ENCODE measurements at regions not wholly inside any gene's neighbourhood (a gene's known extent, or its start where the extent isn't known, plus 50 kb on each side); places are given as distances from the start of the nearest gene placed in this dataset.

DNA sequence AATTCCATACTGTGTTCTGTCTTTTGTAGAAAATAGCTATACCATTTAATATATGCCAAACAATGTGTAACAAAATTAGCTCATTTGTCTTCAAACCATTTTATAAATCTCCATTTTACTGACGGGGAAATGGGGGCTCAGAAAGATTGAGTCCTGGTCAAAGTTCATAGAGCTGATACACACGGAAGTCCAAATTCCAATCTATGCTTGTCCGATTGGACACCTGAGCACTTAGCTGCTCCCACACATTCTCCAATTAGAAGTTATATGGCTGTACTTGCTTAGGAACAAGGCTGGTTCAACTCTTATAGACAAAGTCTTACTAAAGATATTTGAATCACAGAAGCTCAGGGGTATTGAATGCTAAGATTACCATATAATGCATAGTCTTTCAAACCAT, 185.2 kb downstream of the ANKRD50 start:
- no peak overlapping the region for H3K4me3 ChIP-seq (ENCODE audit: low read length)
- H3K9ac ChIP-seq (ENCODE audit: low read length) = no peak overlapping the region
- no peaks in the 10 kb centered on the region for H3K36me3 ChIP-seq (ENCODE audit: control insufficient read depth, insufficient read depth, low read length)
- H3K27me3 ChIP-seq (ENCODE audit: control insufficient read depth, insufficient read depth, low read length) = peaks cover 3% of the 10 kb centered on the region
- no peaks in the 10 kb centered on the region for H3K9me3 ChIP-seq (ENCODE audit: control insufficient read depth, low read length)
- no peaks in the 10 kb centered on the region for H3K4me1 ChIP-seq (ENCODE audit: control insufficient read depth, insufficient read depth, low read length)

DNA sequence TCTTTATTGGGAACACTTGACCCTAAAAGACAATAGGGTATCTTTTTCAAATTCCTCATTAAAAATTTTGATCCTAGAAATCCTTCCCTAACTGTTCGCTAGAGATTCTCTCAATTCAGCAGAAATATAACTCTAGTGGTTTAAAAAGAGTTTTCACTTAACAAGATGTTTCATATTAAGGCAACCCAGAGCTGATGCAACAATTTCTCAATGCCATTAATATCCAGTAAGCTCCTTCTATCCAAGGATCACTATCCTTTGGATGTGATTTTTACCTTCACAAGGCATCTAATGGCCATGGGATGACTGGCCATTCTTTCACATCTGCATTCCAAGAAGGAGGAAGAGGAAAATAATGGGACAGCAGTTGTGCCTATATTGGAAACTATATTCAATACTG, 183.4 kb downstream of the ANKRD50 start:
- H3K4me1 ChIP-seq (ENCODE audit: control insufficient read depth, insufficient read depth, low read length) = no peaks in the 10 kb centered on the region
- peaks cover 3% of the 10 kb centered on the region for H3K27me3 ChIP-seq (ENCODE audit: control insufficient read depth, insufficient read depth, low read length)
- H3K9ac ChIP-seq (ENCODE audit: low read length) = no peak overlapping the region
- H3K4me3 ChIP-seq (ENCODE audit: low read length) = no peak overlapping the region
- no peaks in the 10 kb centered on the region for H3K9me3 ChIP-seq (ENCODE audit: control insufficient read depth, low read length)
- H3K36me3 ChIP-seq (ENCODE audit: control insufficient read depth, insufficient read depth, low read length) = no peaks in the 10 kb centered on the region

DNA sequence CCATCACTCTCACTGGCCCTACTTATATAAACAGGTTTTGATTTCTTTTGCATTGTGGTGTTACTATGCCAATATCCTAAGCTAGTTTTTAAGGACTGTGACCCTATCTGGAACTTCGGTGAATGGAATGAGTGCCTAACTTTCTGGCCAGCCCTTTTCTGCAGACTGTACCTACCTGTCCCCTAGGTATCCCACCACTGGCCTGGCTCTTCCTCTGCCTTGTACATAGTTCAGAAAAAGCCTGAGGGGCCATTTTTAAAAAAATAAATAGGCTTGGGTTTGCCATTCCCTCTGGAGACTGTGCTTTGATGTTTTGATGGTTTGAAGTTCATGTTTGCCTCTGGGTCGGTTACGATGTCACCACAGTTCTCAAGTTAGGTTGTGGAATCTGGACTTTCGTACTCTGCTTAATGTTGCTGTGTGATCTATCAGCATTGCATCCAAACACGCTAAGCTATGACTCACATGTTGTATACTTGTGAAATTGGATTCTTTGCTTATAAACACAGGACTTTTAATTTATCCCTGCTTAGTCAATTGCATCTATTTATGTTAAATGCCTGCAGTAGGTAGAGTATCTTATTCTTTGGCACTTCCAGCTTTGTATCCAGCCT, 182.0 kb downstream of the ANKRD50 start:
- Histone ChIP-seq H3K9ac (ENCODE audit: low read length) (no peak overlapping the region), H3K4me1 (ENCODE audit: control insufficient read depth, insufficient read depth, low read length) (no peaks in the 10 kb centered on the region), H3K36me3 (ENCODE audit: control insufficient read depth, insufficient read depth, low read length) (no peaks in the 10 kb centered on the region)

DNA sequence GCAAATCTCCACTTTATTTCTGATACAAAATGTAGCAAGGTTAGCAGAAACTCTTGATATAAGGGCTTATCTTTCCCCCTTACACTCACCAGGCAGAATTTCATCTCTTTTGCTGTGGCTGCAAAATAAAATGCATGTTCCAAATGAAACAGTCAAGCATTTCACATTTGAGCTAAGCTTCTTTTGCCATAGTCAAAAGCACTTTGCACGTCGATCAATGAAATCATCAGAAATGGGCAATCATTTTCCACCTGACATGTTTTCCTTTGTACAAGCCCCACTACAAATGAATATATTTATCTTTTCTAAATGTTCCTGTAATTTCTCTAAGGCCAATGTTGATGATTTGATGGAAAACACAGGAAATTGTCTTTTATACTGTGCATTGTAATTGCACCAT, 178.4 kb downstream of the ANKRD50 start:
- Histone ChIP-seq H3K9ac (ENCODE audit: low read length) (no peak overlapping the region), H3K9me3 (ENCODE audit: control insufficient read depth, low read length) (no peaks in the 10 kb centered on the region), H3K27me3 (ENCODE audit: control insufficient read depth, insufficient read depth, low read length) (peaks cover 10% of the 10 kb centered on the region), H3K4me3 (ENCODE audit: low read length) (no peak overlapping the region), H3K4me1 (ENCODE audit: control insufficient read depth, insufficient read depth, low read length) (no peaks in the 10 kb centered on the region), H3K36me3 (ENCODE audit: control insufficient read depth, insufficient read depth, low read length) (no peaks in the 10 kb centered on the region)

More for the DNA sequence above, 182.0 kb downstream of the ANKRD50 start:
- Histone ChIP-seq H3K27me3 (ENCODE audit: control insufficient read depth, insufficient read depth, low read length) (peaks cover 10% of the 10 kb centered on the region), H3K9me3 (ENCODE audit: control insufficient read depth, low read length) (no peaks in the 10 kb centered on the region), H3K4me3 (ENCODE audit: low read length) (no peak overlapping the region)

- Histone ChIP-seq H3K9ac (ENCODE audit: low read length) (no peak overlapping the region), H3K4me1 (ENCODE audit: control insufficient read depth, insufficient read depth, low read length) (no peaks in the 10 kb centered on the region), H3K27me3 (ENCODE audit: control insufficient read depth, insufficient read depth, low read length) (peaks cover 9% of the 10 kb centered on the region), H3K36me3 (ENCODE audit: control insufficient read depth, insufficient read depth, low read length) (no peaks in the 10 kb centered on the region), H3K4me3 (ENCODE audit: low read length) (no peak overlapping the region), H3K9me3 (ENCODE audit: control insufficient read depth, low read length) (no peaks in the 10 kb centered on the region)
These were observed 177.5 kb downstream of the ANKRD50 start for GRCh38 chr4:124535003-124535402.

GRCh38 chr4:124536946-124537345, 175.6 kb downstream of the ANKRD50 start:
- no peaks in the 10 kb centered on the region for H3K9me3 ChIP-seq (ENCODE audit: control insufficient read depth, low read length)
- no peaks in the 10 kb centered on the region for H3K36me3 ChIP-seq (ENCODE audit: control insufficient read depth, insufficient read depth, low read length)
- no peaks in the 10 kb centered on the region for H3K4me1 ChIP-seq (ENCODE audit: control insufficient read depth, insufficient read depth, low read length)
- no peak overlapping the region for H3K9ac ChIP-seq (ENCODE audit: low read length)
- no peak overlapping the region for H3K4me3 ChIP-seq (ENCODE audit: low read length)
- peaks cover 7% of the 10 kb centered on the region for H3K27me3 ChIP-seq (ENCODE audit: control insufficient read depth, insufficient read depth, low read length)

DNA sequence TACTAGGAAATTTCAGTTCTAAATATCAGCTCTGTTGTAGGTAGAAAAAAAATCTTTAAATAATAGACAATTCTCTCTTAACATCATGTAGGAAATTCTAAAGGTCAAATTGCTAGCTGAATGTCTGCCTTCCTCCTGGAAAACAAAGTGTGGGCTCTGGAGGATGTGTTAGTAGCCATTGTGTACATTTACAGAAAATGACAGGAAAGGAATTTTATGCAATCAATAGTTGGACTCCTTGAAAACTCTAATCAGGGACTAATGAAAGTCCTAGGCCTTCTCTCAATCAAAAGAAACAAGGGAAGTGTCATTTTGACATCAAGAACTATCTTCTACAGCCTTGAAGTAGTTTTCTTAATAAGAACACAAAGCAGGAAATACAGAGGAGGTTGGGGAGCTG, 174.6 kb downstream of the ANKRD50 start:
- peaks cover 7% of the 10 kb centered on the region for H3K27me3 ChIP-seq (ENCODE audit: control insufficient read depth, insufficient read depth, low read length)
- H3K9ac ChIP-seq (ENCODE audit: low read length) = no peak overlapping the region
- H3K36me3 ChIP-seq (ENCODE audit: control insufficient read depth, insufficient read depth, low read length) = no peaks in the 10 kb centered on the region
- H3K4me1 ChIP-seq (ENCODE audit: control insufficient read depth, insufficient read depth, low read length) = no peaks in the 10 kb centered on the region
- H3K9me3 ChIP-seq (ENCODE audit: control insufficient read depth, low read length) = no peaks in the 10 kb centered on the region
- H3K4me3 ChIP-seq (ENCODE audit: low read length) = no peak overlapping the region

DNA sequence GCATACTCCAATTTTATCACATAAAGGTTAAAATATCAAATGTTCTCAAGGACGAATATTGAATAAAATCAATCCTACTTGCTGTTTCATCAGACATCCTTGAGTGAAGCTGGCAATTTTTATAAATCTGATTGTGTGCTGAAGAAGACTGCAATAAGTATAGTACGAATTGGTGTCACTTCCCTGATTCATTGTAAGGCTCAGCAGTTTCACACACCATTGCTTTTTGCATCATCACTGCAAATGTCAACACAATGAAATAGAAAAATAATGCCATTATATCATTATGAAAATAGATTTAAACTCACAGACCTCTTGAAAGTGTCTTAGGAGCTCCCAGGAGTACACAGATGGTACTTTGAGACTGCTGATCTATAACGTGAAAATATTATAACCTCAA, 172.5 kb downstream of the ANKRD50 start:
- H3K27me3 ChIP-seq (ENCODE audit: control insufficient read depth, insufficient read depth, low read length) = peaks cover 3% of the 10 kb centered on the region
- H3K9me3 ChIP-seq (ENCODE audit: control insufficient read depth, low read length) = no peaks in the 10 kb centered on the region
- H3K4me3 ChIP-seq (ENCODE audit: low read length) = no peak overlapping the region
- no peak overlapping the region for H3K9ac ChIP-seq (ENCODE audit: low read length)
- H3K36me3 ChIP-seq (ENCODE audit: control insufficient read depth, insufficient read depth, low read length) = no peaks in the 10 kb centered on the region
- no peaks in the 10 kb centered on the region for H3K4me1 ChIP-seq (ENCODE audit: control insufficient read depth, insufficient read depth, low read length)

GRCh38 chr4:124541652-124542420, 170.7 kb downstream of the ANKRD50 start:
- Histone ChIP-seq H3K4me1 (ENCODE audit: control insufficient read depth, insufficient read depth, low read length) (no peaks in the 10 kb centered on the region), H3K4me3 (ENCODE audit: low read length) (no peak overlapping the region), H3K27me3 (ENCODE audit: control insufficient read depth, insufficient read depth, low read length) (no peaks in the 10 kb centered on the region), H3K9me3 (ENCODE audit: control insufficient read depth, low read length) (no peaks in the 10 kb centered on the region), H3K9ac (ENCODE audit: low read length) (no peak overlapping the region), H3K36me3 (ENCODE audit: control insufficient read depth, insufficient read depth, low read length) (no peaks in the 10 kb centered on the region)

DNA sequence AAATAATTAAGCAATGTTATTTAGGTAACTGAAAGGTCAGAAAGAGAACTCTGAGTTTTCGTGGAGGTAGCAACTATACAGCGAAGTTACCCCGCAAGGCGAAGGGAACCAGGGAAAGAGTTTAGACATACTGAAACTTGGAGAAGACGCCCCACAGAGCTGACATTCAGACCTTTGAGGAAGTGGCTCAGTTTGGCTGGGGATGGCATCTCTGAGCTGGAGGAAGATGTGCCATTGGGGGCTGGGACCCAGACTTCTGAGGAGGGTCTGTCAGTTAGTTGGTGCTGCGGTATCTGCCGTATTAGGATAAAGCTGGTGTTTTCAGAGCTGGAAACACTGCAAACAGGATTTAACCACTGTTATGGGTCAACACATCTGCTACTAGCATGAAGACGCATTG, 156.6 kb downstream of the ANKRD50 start:
- no peaks in the 10 kb centered on the region for H3K27me3 ChIP-seq (ENCODE audit: control insufficient read depth, insufficient read depth, low read length)
- H3K4me1 ChIP-seq (ENCODE audit: control insufficient read depth, insufficient read depth, low read length) = no peaks in the 10 kb centered on the region
- no peak overlapping the region for H3K9ac ChIP-seq (ENCODE audit: low read length)
- no peak overlapping the region for H3K4me3 ChIP-seq (ENCODE audit: low read length)
- H3K36me3 ChIP-seq (ENCODE audit: control insufficient read depth, insufficient read depth, low read length) = no peaks in the 10 kb centered on the region
- H3K9me3 ChIP-seq (ENCODE audit: control insufficient read depth, low read length) = no peaks in the 10 kb centered on the region

GRCh38 chr4:124564121-124564520, 148.4 kb downstream of the ANKRD50 start:
- Histone ChIP-seq H3K36me3 (ENCODE audit: control insufficient read depth, insufficient read depth, low read length) (no peaks in the 10 kb centered on the region), H3K4me1 (ENCODE audit: control insufficient read depth, insufficient read depth, low read length) (no peaks in the 10 kb centered on the region), H3K9me3 (ENCODE audit: control insufficient read depth, low read length) (no peaks in the 10 kb centered on the region), H3K27me3 (ENCODE audit: control insufficient read depth, insufficient read depth, low read length) (no peaks in the 10 kb centered on the region), H3K4me3 (ENCODE audit: low read length) (no peak overlapping the region), H3K9ac (ENCODE audit: low read length) (no peak overlapping the region)

DNA sequence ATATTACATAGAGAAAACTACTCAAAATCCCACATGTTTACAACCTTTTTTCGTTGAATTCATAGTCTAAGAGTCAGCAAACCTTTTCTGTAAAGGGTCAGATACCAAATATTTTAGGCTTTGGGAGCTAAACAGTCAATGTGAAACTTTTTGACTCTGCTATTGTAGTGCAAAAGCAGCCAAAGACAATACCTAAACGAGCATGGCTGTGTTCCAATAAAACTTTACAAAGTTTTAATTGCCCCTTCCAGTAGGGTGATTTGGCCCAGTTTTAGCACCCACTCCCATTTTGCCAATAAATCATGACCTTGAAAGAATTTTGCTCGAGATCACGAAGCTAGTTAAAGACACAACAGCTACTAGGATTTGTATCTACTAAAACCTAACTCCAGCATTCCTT, 147.2 kb downstream of the ANKRD50 start:
- Histone ChIP-seq H3K4me1 (ENCODE audit: control insufficient read depth, insufficient read depth, low read length) (no peaks in the 10 kb centered on the region), H3K4me3 (ENCODE audit: low read length) (no peak overlapping the region), H3K9ac (ENCODE audit: low read length) (no peak overlapping the region), H3K9me3 (ENCODE audit: control insufficient read depth, low read length) (no peaks in the 10 kb centered on the region), H3K36me3 (ENCODE audit: control insufficient read depth, insufficient read depth, low read length) (no peaks in the 10 kb centered on the region), H3K27me3 (ENCODE audit: control insufficient read depth, insufficient read depth, low read length) (no peaks in the 10 kb centered on the region)
